GM13977 (cell line): ENCODE measurements at regions not wholly inside any gene's neighbourhood (a gene's known extent, or its start where the extent isn't known, plus 50 kb on each side); places are given as distances from the start of the nearest gene placed in this dataset.

Experiments
- DNase-seq: peaks from one replicate; pipeline ENCODE4 v3.0.0; 2012; ENCODE audit warnings: low spot score
- in situ Hi-C: fragments of 300-500 bp; cut with MboI; formaldehyde crosslinking; loops from one replicate; pipeline ENCODE4 v1.12.0; 2022; ENCODE audit warnings: low sequenced_read_pairs, low pct_unique_long_range_greater_than_20kb, mixed read lengths, inconsistent platforms; ENCODE audit not compliant: unreplicated experiment
- TF ChIP-seq, protein P1 (sequence below): IDR thresholded peaks from 2 replicates; pipeline ENCODE4 v1.5.1; 2012; ENCODE audit warnings: mild to moderate bottlenecking, control low read depth; ENCODE audit not compliant: insufficient read depth; ENCODE audit errors: extremely low read depth, missing control alignments

GRCh38 chr5:5979377-5979760, 399.0 kb downstream of the MED10 start:
- in situ Hi-C loops: no loop called here
- no peak for DNase-seq
- TF ChIP-seq, protein P1, sequence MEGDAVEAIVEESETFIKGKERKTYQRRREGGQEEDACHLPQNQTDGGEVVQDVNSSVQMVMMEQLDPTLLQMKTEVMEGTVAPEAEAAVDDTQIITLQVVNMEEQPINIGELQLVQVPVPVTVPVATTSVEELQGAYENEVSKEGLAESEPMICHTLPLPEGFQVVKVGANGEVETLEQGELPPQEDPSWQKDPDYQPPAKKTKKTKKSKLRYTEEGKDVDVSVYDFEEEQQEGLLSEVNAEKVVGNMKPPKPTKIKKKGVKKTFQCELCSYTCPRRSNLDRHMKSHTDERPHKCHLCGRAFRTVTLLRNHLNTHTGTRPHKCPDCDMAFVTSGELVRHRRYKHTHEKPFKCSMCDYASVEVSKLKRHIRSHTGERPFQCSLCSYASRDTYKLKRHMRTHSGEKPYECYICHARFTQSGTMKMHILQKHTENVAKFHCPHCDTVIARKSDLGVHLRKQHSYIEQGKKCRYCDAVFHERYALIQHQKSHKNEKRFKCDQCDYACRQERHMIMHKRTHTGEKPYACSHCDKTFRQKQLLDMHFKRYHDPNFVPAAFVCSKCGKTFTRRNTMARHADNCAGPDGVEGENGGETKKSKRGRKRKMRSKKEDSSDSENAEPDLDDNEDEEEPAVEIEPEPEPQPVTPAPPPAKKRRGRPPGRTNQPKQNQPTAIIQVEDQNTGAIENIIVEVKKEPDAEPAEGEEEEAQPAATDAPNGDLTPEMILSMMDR: no peak

- in situ Hi-C loops: no loop called here
- DNase-seq: no peak
- TF ChIP-seq, protein P1: no peak
These were observed 399.6 kb downstream of the MED10 start for GRCh38 chr5:5978501-5979376.

GRCh38 chr5:5971203-5971602, 407.1 kb downstream of the MED10 start:
- in situ Hi-C loops: no loop called here
- TF ChIP-seq, protein P1: no peak
- no peak for DNase-seq

DNA sequence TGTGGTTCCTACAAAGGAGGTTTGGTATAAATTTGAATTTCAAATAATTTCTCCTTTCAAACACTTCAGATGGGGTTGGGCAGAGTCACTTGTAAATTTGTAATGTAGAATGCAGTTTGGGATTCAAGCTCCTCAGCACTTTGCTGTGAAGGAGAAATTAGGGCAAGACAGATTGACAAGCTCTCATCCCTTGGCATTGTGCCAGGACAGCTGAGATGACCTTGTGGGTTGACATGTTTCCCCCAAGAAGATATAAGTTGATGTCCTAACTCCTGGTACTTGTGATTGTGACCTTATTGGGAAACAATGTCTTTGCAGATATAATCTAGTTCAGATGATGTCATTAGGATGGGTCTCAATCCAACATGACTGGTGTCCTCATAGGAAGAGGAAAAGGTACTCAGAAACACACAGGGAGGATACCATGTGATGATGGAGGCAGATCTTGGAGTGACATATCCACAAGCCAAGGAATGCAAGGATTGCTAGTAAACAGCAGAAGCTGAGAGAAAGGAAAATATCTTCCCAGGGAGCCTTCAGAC, 408.3 kb downstream of the MED10 start:
- in situ Hi-C loops: no loop called here
- TF ChIP-seq, protein P1: no peak
- DNase-seq: no peak

DNA sequence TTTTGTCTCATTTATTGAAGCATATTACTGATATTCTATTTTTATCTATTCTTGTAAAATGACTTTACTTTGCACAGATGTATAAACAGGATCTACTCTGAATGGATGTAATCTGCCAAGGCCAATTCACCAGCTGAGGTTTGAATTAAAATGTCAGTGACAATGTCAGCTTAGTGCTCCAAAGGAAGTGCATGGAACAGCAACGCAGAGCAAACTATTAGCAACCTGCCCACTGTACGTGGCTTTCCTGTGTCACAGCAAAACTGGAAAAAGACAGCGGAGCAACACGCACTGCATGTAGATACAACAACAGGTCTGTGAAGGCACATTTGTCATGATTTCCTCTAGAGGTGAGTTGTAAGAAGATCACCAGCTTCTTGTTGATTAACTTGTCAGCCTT, 409.4 kb downstream of the MED10 start:
- TF ChIP-seq, protein P1: no peak
- in situ Hi-C loops: no loop called here
- no peak for DNase-seq

GRCh38 chr5:5967944-5968343, 410.4 kb downstream of the MED10 start:
- in situ Hi-C loops: no loop called here
- no peak for DNase-seq
- TF ChIP-seq, protein P1: no peak
